ENCODE measurements at regions not wholly inside any gene's neighbourhood (a gene's known extent, or its start where the extent isn't known, plus 50 kb on each side); places are given as distances from the start of the nearest gene placed in this dataset.

DNA sequence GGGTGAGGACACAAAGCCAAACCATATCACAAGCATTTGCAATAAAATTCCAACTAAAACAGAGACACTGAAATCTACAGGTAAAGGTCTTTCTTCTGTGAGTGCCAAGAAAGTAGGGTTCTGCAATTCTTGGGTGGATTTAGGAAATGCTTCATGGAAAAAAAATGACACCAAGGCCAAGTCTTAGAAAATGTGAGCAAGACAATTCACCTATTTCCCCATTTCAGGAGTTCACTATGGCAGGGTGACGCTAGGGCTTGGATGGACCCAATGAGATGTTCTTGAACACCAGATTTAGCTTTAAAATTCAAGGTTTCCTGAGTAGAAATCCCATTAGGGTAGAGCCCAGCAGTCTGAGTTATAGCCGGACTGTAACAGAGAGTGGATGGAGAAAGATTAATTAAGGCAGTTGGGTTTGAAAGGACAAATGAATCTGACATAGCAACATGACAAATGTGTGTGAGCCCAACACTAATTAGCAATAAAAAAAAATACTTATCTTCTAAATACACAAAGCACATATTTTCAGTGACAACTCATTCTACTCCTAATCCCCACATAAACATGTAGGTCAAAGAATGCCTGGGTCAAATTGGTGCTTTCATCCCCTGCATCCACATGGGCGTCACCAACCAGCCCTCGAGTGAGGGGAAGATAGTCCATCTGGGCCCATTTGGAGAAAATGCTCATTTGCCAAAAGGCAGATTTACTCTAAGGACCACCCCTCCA is 180.4 kb upstream of the JARID2 start:
- TF ChIP-seq POLR2A (IDR thresholded peaks at IDR 0.05) (no peak), CTCF (IDR thresholded peaks at IDR 0.05) (no peak)
